Endometrium (tissue), 2 donors: ENCODE measurements at regions not wholly inside any gene's neighbourhood (a gene's known extent, or its start where the extent isn't known, plus 50 kb on each side); places are given as distances from the start of the nearest gene placed in this dataset.

Experiments used
- FAIRE-seq: peaks from 2 replicates; lab custom pipeline; 2012; peaks lifted over from hg19 to GRCh38; lab: Jason Lieb, UNC
- donor health status: control.
- donor health status: control.

GRCh38 chr1:224486801-224487583 lies 52.4 kb upstream of the WDR26 start:
- FAIRE-seq = no peak

- FAIRE-seq = no peak
Observed at GRCh38 chr1:224488806-224489499, 54.4 kb upstream of the WDR26 start.

DNA sequence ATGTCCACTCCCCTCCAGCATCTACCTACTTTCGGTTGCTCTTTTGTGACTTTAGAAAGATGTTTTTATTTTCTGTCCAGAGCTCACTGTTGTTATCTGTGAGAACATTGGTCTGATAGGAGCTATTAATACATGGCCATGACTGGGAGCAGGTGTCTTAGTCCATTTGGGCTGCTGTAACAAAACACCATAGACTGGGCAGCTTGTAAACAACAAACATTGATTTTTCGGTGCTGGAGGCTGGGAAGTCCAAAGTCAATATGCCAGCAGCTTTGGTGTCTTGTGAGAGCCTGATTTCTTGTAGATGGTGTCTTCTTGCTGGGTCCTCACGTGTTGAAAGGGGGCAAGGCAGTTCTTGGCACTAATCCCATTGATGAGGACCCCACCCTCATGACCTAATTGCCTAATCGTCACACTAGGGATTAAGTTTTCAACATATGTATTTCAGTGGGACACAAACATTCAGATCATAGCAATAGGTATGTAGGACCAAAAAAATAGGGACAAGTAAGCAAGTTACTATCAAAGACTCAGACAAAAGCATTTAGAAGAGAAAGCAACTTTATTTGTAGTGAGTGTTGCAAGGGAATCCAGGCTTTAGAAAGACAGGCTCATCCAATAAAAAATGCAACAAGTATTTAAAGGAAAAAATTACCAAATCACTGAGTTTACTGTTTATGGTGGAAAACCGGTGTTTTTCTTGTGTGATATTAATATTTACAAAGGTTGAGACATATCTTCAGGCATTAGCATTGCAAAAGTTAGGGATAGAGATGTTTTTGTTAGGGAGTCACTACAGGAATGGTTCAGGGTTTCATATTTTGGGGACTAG lies 55.2 kb upstream of the WDR26 start:
- no peak for FAIRE-seq

GRCh38 chr1:224490549-224491537 lies 56.2 kb upstream of the WDR26 start:
- no peak for FAIRE-seq

- FAIRE-seq = no peak
Observed at GRCh38 chr1:224492015-224492414, 57.4 kb upstream of the WDR26 start.

GRCh38 chr1:224492632-224493031 lies 58.0 kb upstream of the WDR26 start:
- no peak for FAIRE-seq

GRCh38 chr1:224493269-224493668 lies 58.7 kb upstream of the WDR26 start:
- FAIRE-seq = no peak

GRCh38 chr1:224494343-224494742 lies 59.7 kb upstream of the WDR26 start:
- FAIRE-seq = no peak

GRCh38 chr1:224495866-224496265 lies 61.3 kb upstream of the WDR26 start:
- FAIRE-seq = no peak

DNA sequence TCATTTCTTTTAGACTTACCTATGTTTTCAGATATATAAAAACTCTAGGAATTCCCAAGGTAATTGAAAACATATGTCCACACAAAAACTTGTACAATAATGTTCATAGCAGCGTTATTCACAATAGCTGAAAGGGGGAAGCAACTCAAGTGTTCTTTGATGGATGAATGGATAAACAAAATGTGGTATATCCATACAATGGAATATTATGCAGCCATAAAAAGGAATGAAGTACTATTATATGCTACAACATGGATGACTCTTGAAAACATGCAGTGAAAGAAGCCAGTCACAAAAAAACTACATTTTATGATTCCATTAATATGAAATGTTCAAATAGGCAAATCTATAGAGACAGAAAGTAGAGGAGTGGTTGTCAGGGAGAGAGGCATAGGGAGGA lies 62.2 kb upstream of the WDR26 start:
- no peak for FAIRE-seq

GRCh38 chr1:224497714-224498573 lies 63.3 kb upstream of the WDR26 start:
- FAIRE-seq = no peak

DNA sequence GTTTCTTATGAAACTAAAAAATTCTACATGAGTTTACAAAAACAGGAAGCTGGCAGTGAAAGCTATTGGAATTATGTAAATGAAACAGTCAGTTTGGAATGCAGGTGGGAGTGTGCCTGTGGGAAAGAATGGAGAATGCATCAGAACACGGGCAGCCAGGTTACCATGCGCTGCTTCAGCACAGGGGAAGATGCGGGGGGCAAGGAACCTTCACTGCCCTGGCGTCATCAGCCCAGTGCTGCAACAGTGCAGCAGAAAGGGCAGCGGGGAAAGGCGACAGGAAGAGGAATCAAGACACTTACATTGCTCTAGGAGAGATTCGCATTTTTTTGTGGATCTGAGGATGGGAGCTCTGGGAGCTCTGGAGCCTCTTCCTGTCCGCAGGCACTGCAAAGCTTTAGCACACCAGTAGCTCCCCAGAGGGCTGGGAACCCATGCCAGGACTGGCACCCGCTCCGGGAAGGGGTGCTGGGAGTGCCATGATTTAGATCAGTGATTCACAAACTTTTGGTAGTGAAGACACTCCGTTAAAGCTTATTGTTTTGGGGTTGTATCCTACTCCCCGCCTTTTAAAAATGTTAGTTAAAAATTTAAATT lies 64.1 kb upstream of the WDR26 start:
- FAIRE-seq = no peak

GRCh38 chr1:224499204-224499603 lies 64.6 kb upstream of the WDR26 start:
- no peak for FAIRE-seq

DNA sequence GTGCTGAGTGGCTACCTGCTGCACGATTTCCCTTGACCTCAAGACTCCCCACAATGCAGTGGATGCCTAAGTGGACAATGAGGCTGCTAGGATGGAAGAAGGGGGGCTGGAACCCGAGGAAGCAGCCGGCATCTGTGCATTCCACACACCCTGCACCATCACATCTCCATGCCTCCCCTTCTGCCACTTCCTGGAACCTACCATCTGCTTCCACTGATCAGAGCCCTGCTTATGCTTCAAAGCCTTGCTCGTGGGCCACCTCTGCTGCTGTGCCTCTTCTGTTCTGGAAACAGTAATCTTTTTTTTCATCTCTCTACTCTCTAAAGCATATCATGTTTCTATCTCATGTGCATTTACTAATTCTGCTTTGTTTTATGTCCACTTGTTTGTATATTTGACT lies 66.2 kb upstream of the WDR26 start:
- no peak for FAIRE-seq

GRCh38 chr1:224501836-224502235 lies 67.2 kb upstream of the WDR26 start:
- FAIRE-seq = no peak

GRCh38 chr1:224502459-224503160 lies 68.0 kb upstream of the WDR26 start:
- FAIRE-seq = no peak

DNA sequence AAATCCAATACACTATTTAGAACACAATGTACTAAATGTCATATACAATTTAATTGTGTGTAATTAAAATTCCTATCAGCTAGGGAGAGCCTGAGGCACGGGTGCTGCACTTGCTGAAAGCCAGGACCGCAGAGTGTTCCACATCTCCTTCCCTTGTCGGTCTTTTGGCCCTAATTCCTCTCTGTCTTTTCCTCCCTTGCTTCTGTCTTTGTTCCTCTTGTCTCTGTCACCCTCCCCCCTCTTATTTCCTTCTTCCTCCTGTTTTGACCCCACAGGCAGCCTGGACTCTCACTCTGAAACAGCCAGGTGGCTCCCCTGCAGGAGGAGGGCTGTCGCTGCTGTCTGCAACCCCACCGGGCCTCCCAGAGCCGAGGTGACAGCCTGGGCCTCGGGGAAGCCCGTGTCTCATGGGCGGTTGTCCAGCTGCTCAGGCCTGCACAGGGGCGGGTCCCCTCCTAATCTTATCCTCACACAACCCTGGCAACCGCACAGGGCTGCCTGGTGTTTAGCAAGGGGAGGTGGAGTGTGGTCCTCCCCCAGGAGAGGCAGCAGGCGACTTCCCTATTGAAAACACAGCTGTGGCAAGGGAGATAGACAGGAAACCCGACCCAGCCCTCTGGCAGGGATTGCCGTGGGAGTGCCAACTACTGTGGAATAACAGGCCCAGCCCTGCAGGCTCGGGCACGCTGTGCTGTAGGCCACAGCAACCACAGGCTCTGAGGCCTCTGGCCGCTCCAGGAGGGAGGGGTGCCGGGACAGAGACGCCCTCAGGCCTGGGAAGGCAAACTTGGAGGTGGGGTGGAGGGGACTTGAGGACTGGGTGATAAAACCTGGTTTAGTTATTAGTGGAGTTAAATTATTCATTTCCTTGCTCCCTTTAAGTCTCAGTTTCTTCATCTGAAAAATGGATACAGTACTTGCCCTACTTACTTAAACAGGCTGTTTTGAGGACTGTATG lies 68.8 kb upstream of the WDR26 start:
- no peak for FAIRE-seq

- no peak for FAIRE-seq
Observed at GRCh38 chr1:224504297-224505041, 69.9 kb upstream of the WDR26 start.
